ENCODE measurements at regions not wholly inside any gene's neighbourhood (a gene's known extent, or its start where the extent isn't known, plus 50 kb on each side); places are given as distances from the start of the nearest gene placed in this dataset.

- TF ChIP-seq CTCF (IDR thresholded peaks at IDR 0.05) (no peak), EZH2 (IDR thresholded peaks at IDR 0.05; ENCODE audit: borderline replicate concordance, insufficient read depth, low read depth, low read length, poor library complexity, severe bottlenecking) (no peak)
Measured at GRCh38 chr3:51593697-51594096, 55.2 kb downstream of the RAD54L2 start.
